GM12878 (cell line): ENCODE measurements at regions not wholly inside any gene's neighbourhood (a gene's known extent, or its start where the extent isn't known, plus 50 kb on each side); places are given as distances from the start of the nearest gene placed in this dataset.

ENCODE experiments used
- ATAC-seq: fragments of 200-7000 bp; cut with Tn5 transposase; 3 replicates; pipeline ENCODE4 v1.9.1; 2020; ENCODE audit warnings: mild to moderate bottlenecking, moderate library complexity
- BruUV-seq: library from RNA; stranded (reverse); fragments of 400-500 nt; replicated peaks from 2 replicates; lab custom pipeline; 2021; lab: Mats Ljungman, UMichigan
- CTCF ChIA-PET: fragments of 300-600 bp; sonication (Branson Sonifier 250); formaldehyde crosslinking; extraction: SDS; loops from one replicate; lab custom pipeline; 2021; ENCODE audit warnings: inconsistent platforms; lab: Yijun Ruan, JAX
- POLR2A ChIA-PET: fragments of 350-600 bp; formaldehyde crosslinking; extraction: SDS; loops from one replicate; lab custom pipeline; 2021; ENCODE audit warnings: inconsistent platforms; lab: Charles Lee
- RAD21 ChIA-PET: fragments of 300-600 bp; sonication (Branson Sonifier 250); formaldehyde crosslinking; loops from one replicate; lab custom pipeline; 2023; ENCODE audit warnings: antibody characterized with exemption; ENCODE audit not compliant: unreplicated experiment; lab: Charles Lee
- SMC1A ChIA-PET: fragments of 300-600 bp; sonication (Branson Sonifier 250); formaldehyde crosslinking; loops from one replicate; lab custom pipeline; 2023; ENCODE audit not compliant: unreplicated experiment, uncharacterized antibody; lab: Charles Lee
- DNase-seq: peaks from one replicate; pipeline ENCODE4 v3.0.0-alpha.2; 2011; ENCODE audit warnings: low read depth, low spot score
- FAIRE-seq: peaks from 3 replicates; lab custom pipeline; 2011; peaks lifted over from hg19 to GRCh38; lab: Jason Lieb, UNC
- H2AFZ ChIP-seq: 2 replicates; pipeline ENCODE4 v1.6.0; 2011; ENCODE audit warnings: low read depth, low read length, control low read depth; ENCODE audit not compliant: control insufficient read depth
- H3K27ac ChIP-seq: 2 replicates; pipeline ENCODE4 v1.5.1; 2011; ENCODE audit warnings: control low read depth; ENCODE audit not compliant: control insufficient read depth, insufficient read depth
- H3K27me3 ChIP-seq, 2 experiments: replicated peaks in 1 of 2; 2 replicates each; pipeline versions ENCODE4 v1.6.0 to v1.6.1; 2011; ENCODE audit warnings: low read length in 1 of 2; ENCODE audit not compliant: control insufficient read depth in 2 of 2, insufficient read depth in 2 of 2
- H3K36me3 ChIP-seq, 2 experiments: 2 replicates each; pipeline ENCODE4 v1.5.1; 2011; ENCODE audit warnings: low read length in 1 of 2; ENCODE audit not compliant: control insufficient read depth in 2 of 2, insufficient read depth in 2 of 2
- H3K4me1 ChIP-seq: 2 replicates; pipeline ENCODE4 v1.6.1; 2011; ENCODE audit warnings: mild to moderate bottlenecking, low read length, moderate library complexity, mixed read lengths; ENCODE audit not compliant: control insufficient read depth, insufficient read depth
- H3K4me2 ChIP-seq: 2 replicates; pipeline ENCODE4 v1.6.0; 2011; ENCODE audit warnings: control low read depth; ENCODE audit not compliant: control insufficient read depth, insufficient read depth
- H3K4me3 ChIP-seq: fragments of 200-600 bp; sonication (generic); 2 replicates; pipeline ENCODE4 v1.5.1; 2016
- H3K79me2 ChIP-seq: 2 replicates; pipeline ENCODE4 v1.6.0; 2011; ENCODE audit warnings: low read length; ENCODE audit not compliant: control insufficient read depth, insufficient read depth
- H3K9ac ChIP-seq: 2 replicates; pipeline ENCODE4 v1.8.0; 2011; ENCODE audit warnings: low read length, control low read depth, mixed read lengths; ENCODE audit not compliant: control insufficient read depth, insufficient read depth
- H3K9me3 ChIP-seq: replicated peaks from 3 replicates; pipeline ENCODE4 v1.5.1; 2011; ENCODE audit warnings: mild to moderate bottlenecking, low read length; ENCODE audit not compliant: control insufficient read depth, insufficient read depth
- H4K20me1 ChIP-seq: 2 replicates; pipeline ENCODE4 v1.6.0; 2011; ENCODE audit not compliant: control insufficient read depth, insufficient read depth
- IRF4 ChIP-seq: IDR thresholded peaks from 2 replicates; pipeline ENCODE4 v1.6.1; 2011; ENCODE audit warnings: low read depth, low read length
- MTA3 ChIP-seq: IDR thresholded peaks from 2 replicates; pipeline ENCODE4 v1.6.1; 2012; ENCODE audit warnings: low read length, inconsistent platforms, borderline replicate concordance
- NFYB ChIP-seq: IDR thresholded peaks from 2 replicates; pipeline ENCODE4 v1.6.1; 2011; ENCODE audit warnings: low read depth, mild to moderate bottlenecking, low read length, improper control_type of control experiment, moderate library complexity; ENCODE audit not compliant: insufficient read depth
- NR2C1 ChIP-seq: fragments of 450-650 bp; IDR thresholded peaks from 2 replicates; pipeline ENCODE4 v1.6.1; 2017; ENCODE audit warnings: antibody characterized with exemption, mild to moderate bottlenecking, moderate library complexity
- WGBS: methylation state at CpG from one replicate; pipeline ENCODE4 v1.1.6; 2016; ENCODE audit warnings: low lambda C conversion rate; ENCODE audit not compliant: insufficient replicate concordance, insufficient coverage; ENCODE audit errors: missing lambda C conversion rate; 5-methylcytosine and 5-hydroxymethylcytosine counted together
- in situ Hi-C: fragments of 300-500 bp; cut with MboI; formaldehyde crosslinking; loops from 9 replicates; pipeline ENCODE4 v1.14.3; 2018; ENCODE audit warnings: mixed read lengths
- intact Hi-C: fragments of 100-400 bp; cut with micrococcal nuclease; formaldehyde crosslinking; loops from one replicate; pipeline ENCODE4 v1.14.2; 2022; ENCODE audit not compliant: unreplicated experiment

DNA sequence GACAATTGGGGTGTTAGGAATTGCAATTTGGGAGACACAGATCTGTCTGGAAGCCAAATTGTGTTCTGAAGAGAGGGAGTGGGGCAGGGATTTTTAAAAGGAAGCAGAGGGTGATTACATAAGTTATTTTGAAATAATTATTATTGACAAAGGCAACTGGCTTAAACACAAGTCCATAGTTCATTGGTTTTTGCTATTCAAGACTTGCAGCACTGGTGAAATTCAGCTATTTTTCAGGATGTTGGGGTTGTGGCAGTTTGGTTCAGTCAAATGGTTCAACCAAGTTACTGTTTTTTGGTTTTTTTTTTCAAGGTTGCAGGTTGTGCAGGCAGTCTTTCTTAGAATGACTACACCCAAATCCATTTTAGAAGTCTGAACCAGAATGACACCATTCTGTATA lies 300.0 kb upstream of the DEPDC1 start:
- intact Hi-C loops (no loop called here), in situ Hi-C loops (no loop called here)
- H4K20me1 ChIP-seq, result no peaks in the 10 kb centered on the region
- no peaks in the 10 kb centered on the region for H3K9me3 ChIP-seq
- POLR2A ChIA-PET, result no interaction called here
- no TSS peak for BruUV-seq
- no peak overlapping the region for H3K4me3 ChIP-seq
- H3K27me3 ChIP-seq, result no peaks in the 10 kb centered on the region
- SMC1A ChIA-PET, result no interaction called here
- CTCF ChIA-PET, result interaction anchor here (1.0 kb wide), 1 partner anchor 10 kb away, joined by 3 read pairs; no protein-coding TSS in a partner anchor
- ATAC-seq, result no peak
- no peak overlapping the region for H2AFZ ChIP-seq
- RAD21 ChIA-PET, result no interaction called here
- no peak overlapping the region for H3K4me2 ChIP-seq
- no peak for FAIRE-seq
- H3K4me1 ChIP-seq, result no peaks in the 10 kb centered on the region
- H3K36me3 ChIP-seq, result no peaks in the 10 kb centered on the region
- no peak for TF ChIP-seq NFYB
- TF ChIP-seq IRF4, result no peak
- TF ChIP-seq MTA3, result no peak
- TF ChIP-seq NR2C1, result no peak
- TF ChIP-seq, all 136 proteins: peak for 0
- no peak for DNase-seq
- Histone ChIP-seq H3K27ac (no peak overlapping the region), H3K9ac (no peak overlapping the region), H3K79me2 (no peaks in the 10 kb centered on the region)

DNA sequence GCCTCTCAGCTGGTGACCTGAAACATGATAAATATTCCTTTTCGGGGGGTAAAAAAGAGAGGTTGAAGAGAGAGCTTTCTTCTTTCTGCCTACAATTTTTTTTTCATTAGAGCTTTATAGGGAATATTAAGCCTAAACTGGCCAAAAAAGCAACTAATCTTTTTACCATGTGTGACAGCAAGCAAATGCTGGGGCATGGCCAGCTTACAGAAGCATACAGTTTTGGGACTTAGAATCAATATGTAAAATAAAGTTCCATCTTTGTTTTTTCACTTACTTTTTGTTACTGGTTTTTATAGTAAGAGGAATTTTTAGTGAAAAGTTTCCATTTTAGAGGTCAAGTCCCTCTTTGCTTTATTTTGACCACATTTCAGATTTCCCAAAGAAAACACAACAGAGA lies 301.2 kb upstream of the DEPDC1 start:
- POLR2A ChIA-PET, result no interaction called here
- no peaks in the 10 kb centered on the region for H3K4me1 ChIP-seq
- H3K4me2 ChIP-seq, result no peak overlapping the region
- H3K27ac ChIP-seq, result no peak overlapping the region
- ATAC-seq (no peak), FAIRE-seq (no peak), DNase-seq (no peak)
- SMC1A ChIA-PET, result no interaction called here
- CTCF ChIA-PET, result no interaction called here
- TF ChIP-seq IRF4, result no peak
- intact Hi-C loops (no loop called here), in situ Hi-C loops (no loop called here)
- H3K4me3 ChIP-seq, result no peak overlapping the region
- WGBS, result 17% methylated on average over 1 of the region's 1 CpG
- no peak overlapping the region for H3K9ac ChIP-seq
- no TSS peak for BruUV-seq
- H3K9me3 ChIP-seq, result no peaks in the 10 kb centered on the region
- no peaks in the 10 kb centered on the region for H4K20me1 ChIP-seq
- H3K36me3 ChIP-seq, result no peaks in the 10 kb centered on the region
- RAD21 ChIA-PET, result no interaction called here
- no peaks in the 10 kb centered on the region for H3K27me3 ChIP-seq
- no peaks in the 10 kb centered on the region for H3K79me2 ChIP-seq
- H2AFZ ChIP-seq, result no peak overlapping the region
